ENCODE measurements at regions not wholly inside any gene's neighbourhood (a gene's known extent, or its start where the extent isn't known, plus 50 kb on each side); places are given as distances from the start of the nearest gene placed in this dataset.

DNA sequence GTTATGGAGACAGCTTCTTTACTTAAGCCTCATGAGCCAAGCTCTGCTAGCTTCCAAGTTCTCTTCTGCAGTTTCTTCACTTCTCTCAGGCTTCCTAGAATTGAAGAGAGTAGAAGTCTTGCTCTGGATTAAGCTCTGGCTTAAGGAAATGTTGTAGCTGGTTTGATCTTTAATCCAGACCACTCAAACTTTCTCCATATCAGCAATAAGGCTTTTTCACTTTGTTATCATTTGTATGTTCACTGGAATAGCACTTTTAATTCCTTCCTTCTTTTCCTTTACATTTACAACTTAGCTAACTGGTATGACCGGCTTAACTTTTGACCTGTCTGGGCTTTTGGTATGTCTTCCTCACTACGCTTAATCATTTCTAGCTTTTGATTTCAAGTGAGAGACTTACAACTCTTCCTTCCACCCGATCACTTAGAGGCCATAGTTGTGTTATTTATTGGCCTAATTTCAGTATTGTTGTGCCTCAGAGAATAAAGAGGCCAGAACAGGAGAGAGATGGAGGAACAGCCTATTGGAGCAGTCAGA, 236.6 kb upstream of the BMP2 start:
- intact Hi-C loops (cut with DNase I) = no loop called here
- Histone ChIP-seq H3K36me3 (no peaks in the 10 kb centered on the region), H3K27ac (no peak overlapping the region), H3K4me3 (no peak overlapping the region), H3K9me3 (no peaks in the 10 kb centered on the region), H3K4me1 (ENCODE audit: insufficient read depth) (no peaks in the 10 kb centered on the region), H3K27me3 (no peaks in the 10 kb centered on the region)
- TF ChIP-seq POLR2A (IDR thresholded peaks at IDR 0.05) (no peak), CTCF (IDR thresholded peaks at IDR 0.05) (no peak), EP300 (IDR thresholded peaks at IDR 0.05) (no peak)
- 80 to 81% (median 80%) methylated on average over 3 of the region's 3 CpGs for WGBS, 3 donors
- DNase-seq = no peak

DNA sequence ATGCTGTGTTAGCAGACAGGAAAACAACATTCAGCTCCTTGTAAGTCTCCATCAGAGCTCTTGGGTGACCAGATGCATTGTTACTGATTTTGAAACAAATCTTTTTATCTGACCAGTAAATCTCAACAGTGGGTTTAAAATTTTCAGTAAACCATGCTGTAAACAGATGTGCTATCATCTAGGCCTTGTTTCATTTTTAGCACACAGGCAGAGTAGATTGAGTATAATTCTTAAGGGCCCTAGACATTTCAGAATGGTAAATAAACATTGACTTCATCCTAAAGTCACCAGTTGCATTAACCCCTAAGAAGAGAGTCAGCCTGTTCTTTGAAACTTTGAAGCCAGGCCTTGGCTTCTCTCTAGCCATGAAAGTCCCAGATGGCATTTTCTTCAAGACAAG, 237.2 kb upstream of the BMP2 start:
- intact Hi-C loops (cut with DNase I) = no loop called here
- TF ChIP-seq POLR2A (IDR thresholded peaks at IDR 0.05) (no peak), EP300 (IDR thresholded peaks at IDR 0.05) (no peak), CTCF (IDR thresholded peaks at IDR 0.05) (no peak)
- no peaks in the 10 kb centered on the region for H3K4me1 ChIP-seq (ENCODE audit: insufficient read depth)
- H3K27me3 ChIP-seq = no peaks in the 10 kb centered on the region
- H3K36me3 ChIP-seq = no peaks in the 10 kb centered on the region
- no peak overlapping the region for H3K4me3 ChIP-seq
- no peak for DNase-seq
- H3K9me3 ChIP-seq = no peaks in the 10 kb centered on the region
- H3K27ac ChIP-seq = no peak overlapping the region

DNA sequence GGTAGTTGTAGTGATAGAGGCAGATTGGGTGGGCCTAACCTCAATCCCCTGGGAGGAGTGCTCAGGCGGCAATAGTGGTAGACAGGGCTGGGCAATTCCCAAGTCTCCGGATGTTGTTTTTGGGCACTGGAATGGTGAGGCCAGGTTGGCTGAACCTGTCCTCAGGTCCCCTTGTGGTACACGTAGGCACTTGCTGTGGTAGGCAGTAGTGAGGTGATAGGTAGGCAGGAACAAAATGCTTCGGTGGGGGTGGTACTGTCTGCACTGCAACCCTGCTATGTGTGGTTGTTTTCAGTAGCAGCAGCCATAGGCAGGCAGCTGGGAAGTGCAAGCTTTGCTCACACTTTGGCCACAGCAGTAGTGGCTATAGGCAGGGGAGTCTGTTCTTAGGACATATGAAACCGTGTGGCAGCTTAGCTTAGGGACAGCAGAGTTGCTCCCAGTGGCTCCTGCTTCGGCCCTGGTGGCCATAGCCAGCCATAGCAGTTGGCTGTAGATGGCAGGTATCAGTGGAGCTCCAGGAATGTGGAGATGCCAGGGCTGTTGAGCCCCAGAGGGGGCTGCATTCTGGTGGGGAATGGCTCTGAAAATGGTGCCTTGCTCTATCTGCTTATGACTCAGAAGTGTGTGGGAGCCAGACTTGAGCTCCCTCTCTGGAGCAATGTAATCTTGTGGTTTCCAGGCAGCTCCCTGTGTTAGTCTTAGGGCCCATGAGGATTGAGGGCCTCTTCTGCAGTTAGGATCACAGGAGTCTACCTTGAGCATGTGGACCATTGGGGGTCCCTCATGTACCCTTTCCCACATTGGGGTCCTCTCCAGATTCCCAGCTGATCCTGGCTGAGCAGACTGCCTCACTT, 241.8 kb upstream of the BMP2 start:
- intact Hi-C loops (cut with DNase I) = no loop called here
- Histone ChIP-seq H3K4me3 (no peak overlapping the region), H3K27me3 (no peaks in the 10 kb centered on the region), H3K4me1 (ENCODE audit: insufficient read depth) (no peaks in the 10 kb centered on the region), H3K9me3 (no peaks in the 10 kb centered on the region), H3K27ac (no peak overlapping the region), H3K36me3 (no peaks in the 10 kb centered on the region)
- WGBS, 3 donors = 72 to 82% (median 77%) methylated on average over 6 of the region's 6 CpGs
- no peak for TF ChIP-seq EP300 (IDR thresholded peaks at IDR 0.05)
- TF ChIP-seq POLR2A (IDR thresholded peaks at IDR 0.05) = no peak
- no peak for TF ChIP-seq CTCF (IDR thresholded peaks at IDR 0.05)
- no peak for DNase-seq

DNA sequence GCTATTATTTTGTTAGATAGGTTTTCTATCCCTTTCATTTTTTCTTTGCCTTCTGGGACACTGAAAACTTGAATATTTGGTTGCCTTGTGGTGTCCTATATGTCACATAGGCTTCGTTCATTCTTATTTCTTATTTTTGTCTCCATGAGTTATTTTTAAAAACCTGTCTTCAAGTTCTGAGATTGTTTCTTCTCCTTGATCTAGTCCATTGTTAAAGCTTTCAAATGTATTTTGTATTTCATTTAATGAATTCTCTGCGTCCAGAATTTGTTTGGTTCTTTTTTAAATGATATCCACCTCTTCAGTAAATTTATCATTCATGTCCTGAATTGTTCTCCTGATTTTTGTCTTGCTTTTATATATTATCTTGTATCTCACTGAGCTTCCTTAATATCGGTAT, 243.2 kb upstream of the BMP2 start:
- H3K36me3 ChIP-seq = no peaks in the 10 kb centered on the region
- WGBS, 3 donors = 89 to 90% (median 90%) methylated on average over 3 of the region's 3 CpGs
- H3K9me3 ChIP-seq = no peaks in the 10 kb centered on the region
- no peak for DNase-seq
- H3K4me3 ChIP-seq = no peak overlapping the region
- intact Hi-C loops (cut with DNase I) = no loop called here
- no peaks in the 10 kb centered on the region for H3K27me3 ChIP-seq
- TF ChIP-seq POLR2A (IDR thresholded peaks at IDR 0.05) (no peak), EP300 (IDR thresholded peaks at IDR 0.05) (no peak)
- no peak overlapping the region for H3K27ac ChIP-seq
- no peaks in the 10 kb centered on the region for H3K4me1 ChIP-seq (ENCODE audit: insufficient read depth)

DNA sequence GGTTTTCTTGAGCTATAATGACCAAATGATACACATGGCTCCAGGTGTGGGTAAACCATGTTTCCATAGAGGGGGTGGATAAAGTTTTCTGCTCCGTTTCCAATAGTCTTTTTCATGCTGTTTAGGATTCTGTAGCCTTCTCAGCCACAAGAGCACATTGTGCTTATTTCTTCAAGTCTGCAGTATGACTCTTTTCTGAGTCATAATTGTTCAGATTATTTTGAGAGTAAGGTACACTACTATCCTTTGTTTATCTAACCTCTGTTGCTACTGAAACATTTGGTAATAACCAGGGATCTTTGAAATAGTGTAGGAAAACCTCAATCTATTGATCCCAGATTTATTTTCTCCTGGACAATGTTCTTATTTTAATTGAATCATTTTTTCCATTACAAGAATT, 247.9 kb upstream of the BMP2 start:
- WGBS, 3 donors = 41 to 67% (median 48%) methylated on average over 1 of the region's 1 CpG
- Histone ChIP-seq H3K36me3 (no peaks in the 10 kb centered on the region), H3K4me3 (no peak overlapping the region), H3K27me3 (no peaks in the 10 kb centered on the region), H3K4me1 (ENCODE audit: insufficient read depth) (no peaks in the 10 kb centered on the region), H3K27ac (no peak overlapping the region), H3K9me3 (no peaks in the 10 kb centered on the region)
- TF ChIP-seq CTCF (IDR thresholded peaks at IDR 0.05) = no peak
- intact Hi-C loops (cut with DNase I) = no loop called here
- no peak for DNase-seq

Data from ovary (tissue), 7 donors.